ENCODE measurements at regions not wholly inside any gene's neighbourhood (a gene's known extent, or its start where the extent isn't known, plus 50 kb on each side); places are given as distances from the start of the nearest gene placed in this dataset.

DNA sequence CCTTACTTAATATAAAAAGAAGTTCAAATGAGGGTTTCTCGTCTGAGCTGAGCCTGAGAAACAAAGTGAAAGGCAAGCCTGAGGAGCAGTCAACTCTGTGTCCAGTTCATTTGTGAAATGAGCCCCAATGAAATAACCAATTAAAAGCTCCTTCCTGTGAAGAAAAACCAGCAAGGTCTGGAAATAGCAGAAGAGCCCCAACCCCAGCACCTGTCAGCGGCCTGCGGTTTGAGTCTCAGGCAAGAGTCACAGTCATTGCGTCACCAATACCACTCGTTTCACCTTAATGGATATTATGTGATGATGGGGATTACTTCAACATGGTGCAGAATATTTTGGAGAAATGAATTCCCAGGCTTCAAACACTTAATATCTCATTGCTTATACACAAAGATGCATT is 211.3 kb upstream of the DPP6 start:
- intact Hi-C loops (cut with DNase I) = no loop called here
- TF ChIP-seq, protein P1, sequence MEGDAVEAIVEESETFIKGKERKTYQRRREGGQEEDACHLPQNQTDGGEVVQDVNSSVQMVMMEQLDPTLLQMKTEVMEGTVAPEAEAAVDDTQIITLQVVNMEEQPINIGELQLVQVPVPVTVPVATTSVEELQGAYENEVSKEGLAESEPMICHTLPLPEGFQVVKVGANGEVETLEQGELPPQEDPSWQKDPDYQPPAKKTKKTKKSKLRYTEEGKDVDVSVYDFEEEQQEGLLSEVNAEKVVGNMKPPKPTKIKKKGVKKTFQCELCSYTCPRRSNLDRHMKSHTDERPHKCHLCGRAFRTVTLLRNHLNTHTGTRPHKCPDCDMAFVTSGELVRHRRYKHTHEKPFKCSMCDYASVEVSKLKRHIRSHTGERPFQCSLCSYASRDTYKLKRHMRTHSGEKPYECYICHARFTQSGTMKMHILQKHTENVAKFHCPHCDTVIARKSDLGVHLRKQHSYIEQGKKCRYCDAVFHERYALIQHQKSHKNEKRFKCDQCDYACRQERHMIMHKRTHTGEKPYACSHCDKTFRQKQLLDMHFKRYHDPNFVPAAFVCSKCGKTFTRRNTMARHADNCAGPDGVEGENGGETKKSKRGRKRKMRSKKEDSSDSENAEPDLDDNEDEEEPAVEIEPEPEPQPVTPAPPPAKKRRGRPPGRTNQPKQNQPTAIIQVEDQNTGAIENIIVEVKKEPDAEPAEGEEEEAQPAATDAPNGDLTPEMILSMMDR (IDR thresholded peaks at IDR 0.05) = no peak
- no peak for FAIRE-seq

DNA sequence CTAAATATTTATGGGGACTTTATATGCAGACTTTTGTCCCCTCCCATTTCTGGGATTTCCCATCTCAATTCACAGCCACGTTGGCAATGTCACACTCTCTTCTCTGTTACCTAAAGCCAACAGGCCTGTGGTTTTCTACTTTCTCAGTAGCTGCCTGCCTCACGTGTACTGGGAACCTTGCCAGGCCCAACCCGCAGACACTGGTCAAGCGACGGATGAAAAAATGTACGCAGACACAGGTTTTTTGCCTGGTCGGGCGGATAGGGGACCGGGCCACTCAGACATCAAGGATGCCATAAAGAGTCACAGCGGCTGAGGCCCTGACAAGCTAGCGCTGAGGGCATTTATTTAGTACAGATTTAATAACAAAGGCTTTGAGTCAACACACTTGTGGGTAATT is 204.4 kb upstream of the DPP6 start:
- no peaks in the 10 kb centered on the region for H3K9me3 ChIP-seq
- DNase-seq = no peak
- ATAC-seq = no peak
- FAIRE-seq = no peak
- 80 to 81% methylated on average over 11 of the region's 11 CpGs for WGBS, 2 donors
- intact Hi-C loops (cut with DNase I) = no loop called here
- TF ChIP-seq, protein P1 (IDR thresholded peaks at IDR 0.05) = no peak
- H3K4me1 ChIP-seq = no peaks in the 10 kb centered on the region
- H3K27me3 ChIP-seq = peaks cover 0 to 3% (median 0%) of the 10 kb centered on the region in 4 donors
- no peak overlapping the region for H3K27ac ChIP-seq
- no peaks in the 10 kb centered on the region for H3K36me3 ChIP-seq
- H3K4me3 ChIP-seq = no peak overlapping the region

More for the DNA sequence above, 211.3 kb upstream of the DPP6 start:
- ATAC-seq = no peak
- H3K4me1 ChIP-seq = no peaks in the 10 kb centered on the region
- no peaks in the 10 kb centered on the region for H3K27me3 ChIP-seq
- H3K9me3 ChIP-seq = no peaks in the 10 kb centered on the region
- DNase-seq = no peak
- H3K27ac ChIP-seq = no peak overlapping the region
- 70 to 82% methylated on average over 5 of the region's 5 CpGs for WGBS, 2 donors
- no peaks in the 10 kb centered on the region for H3K36me3 ChIP-seq
- H3K4me3 ChIP-seq = no peak overlapping the region

DNA sequence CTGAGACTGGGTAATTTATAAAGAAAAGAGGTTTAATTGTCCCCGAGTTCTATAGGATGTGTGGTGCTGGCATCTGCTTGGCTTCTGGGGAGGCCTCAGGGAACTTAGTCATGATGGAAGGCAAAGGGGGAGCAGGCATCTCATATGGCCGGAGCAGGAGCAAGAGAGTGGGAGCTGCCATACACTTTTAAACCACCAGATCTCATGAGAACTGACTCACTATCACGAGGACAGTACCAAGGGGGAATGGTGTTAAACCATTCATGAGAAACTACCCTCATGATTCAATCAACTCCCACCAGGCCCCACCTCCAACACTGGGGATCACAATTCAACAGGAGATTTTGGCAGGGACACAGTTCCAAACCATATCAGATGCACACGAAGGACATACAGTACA is 199.9 kb upstream of the DPP6 start:
- no peaks in the 10 kb centered on the region for H3K9me3 ChIP-seq
- 47 to 58% methylated on average over 4 of the region's 4 CpGs for WGBS, 2 donors
- ATAC-seq = no peak
- no peak for FAIRE-seq
- intact Hi-C loops (cut with DNase I) = no loop called here
- no peaks in the 10 kb centered on the region for H3K4me1 ChIP-seq
- H3K36me3 ChIP-seq = no peaks in the 10 kb centered on the region
- TF ChIP-seq, protein P1 (IDR thresholded peaks at IDR 0.05) = no peak
- peaks cover 0 to 3% (median 0%) of the 10 kb centered on the region in 4 donors for H3K27me3 ChIP-seq
- H3K27ac ChIP-seq = no peak overlapping the region
- no peak overlapping the region for H3K4me3 ChIP-seq
- no peak for DNase-seq

DNA sequence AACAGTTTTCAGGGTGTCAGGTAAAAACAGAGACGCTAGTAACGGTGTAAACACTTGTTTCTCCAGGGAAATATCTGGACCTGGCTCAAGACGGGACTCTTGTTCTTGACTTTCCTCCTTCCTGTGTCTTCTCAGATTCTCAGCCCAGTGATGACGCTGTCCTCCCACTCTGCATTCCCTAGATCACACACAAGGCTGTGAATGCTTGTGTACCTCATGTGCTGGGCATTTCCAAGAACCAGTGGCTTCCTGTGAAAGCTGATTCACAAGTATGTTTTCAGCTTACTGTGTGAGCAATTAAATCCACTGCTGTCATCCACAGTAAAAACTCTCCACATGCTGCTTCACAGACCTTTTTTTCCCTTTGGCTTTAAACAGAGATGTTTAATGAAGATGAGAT is 193.8 kb upstream of the DPP6 start:
- no peak for FAIRE-seq
- peak in 2 of 4 donors; percentile 11 to 27 for ATAC-seq
- H3K27ac ChIP-seq = no peak overlapping the region
- H3K36me3 ChIP-seq = no peaks in the 10 kb centered on the region
- no peaks in the 10 kb centered on the region for H3K4me1 ChIP-seq
- TF ChIP-seq, protein P1 (IDR thresholded peaks at IDR 0.05) = no peak
- WGBS, 2 donors = 38 to 43% methylated on average over 4 of the region's 4 CpGs
- no peak for DNase-seq
- no peak overlapping the region for H3K4me3 ChIP-seq
- intact Hi-C loops (cut with DNase I) = no loop called here
- H3K27me3 ChIP-seq = no peaks in the 10 kb centered on the region
- no peaks in the 10 kb centered on the region for H3K9me3 ChIP-seq

DNA sequence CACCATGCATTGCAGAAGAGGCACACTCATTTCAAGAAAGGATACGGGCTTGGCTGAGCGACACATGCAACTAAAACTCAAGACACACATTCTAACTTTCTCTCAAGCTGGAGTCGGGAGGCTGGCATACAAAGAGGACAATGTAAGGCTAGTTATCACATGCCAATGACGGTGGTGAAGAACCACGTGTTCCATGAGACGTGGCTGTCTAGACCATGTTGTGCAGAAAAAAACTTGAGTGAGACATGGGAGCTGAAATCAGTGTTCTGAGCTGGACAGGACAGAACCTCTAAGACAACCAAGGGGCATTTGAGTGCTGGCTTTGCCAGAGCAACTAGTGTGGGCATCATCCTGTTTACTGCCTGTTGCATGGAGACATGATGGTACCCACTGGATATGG is 193.0 kb upstream of the DPP6 start:
- TF ChIP-seq, protein P1 (IDR thresholded peaks at IDR 0.05) = no peak
- Histone ChIP-seq H3K4me1 (no peaks in the 10 kb centered on the region), H3K36me3 (no peaks in the 10 kb centered on the region), H3K27ac (no peak overlapping the region), H3K9me3 (no peaks in the 10 kb centered on the region), H3K4me3 (no peak overlapping the region), H3K27me3 (no peaks in the 10 kb centered on the region)
- ATAC-seq = no peak
- FAIRE-seq = no peak
- WGBS, 2 donors = 73 to 85% methylated on average over 6 of the region's 6 CpGs
- intact Hi-C loops (cut with DNase I) = no loop called here
- no peak for DNase-seq

All from pancreas (tissue), 10 donors.